Adrenal gland (tissue), 5 donors: ENCODE measurements at regions not wholly inside any gene's neighbourhood (a gene's known extent, or its start where the extent isn't known, plus 50 kb on each side); places are given as distances from the start of the nearest gene placed in this dataset.

Experiments used
- POLR2A ChIP-seq, 2 donors: fragments of 450-650 bp; IDR thresholded peaks; one replicate each; pipeline ENCODE4 v1.6.1; 2017; ENCODE audit warnings: antibody characterized with exemption in 2 of 2, mild to moderate bottlenecking in 2 of 2, moderate library complexity in 1 of 2
- TF ChIP-seq, protein P1 (sequence below), 6 experiments: fragments of 450-650 bp in 4 of 6; fragments of 200-600 bp in 2 of 6; sonication (generic) in 1 of 6; IDR thresholded peaks; 1 replicate in 5 of 6; 2 replicates in 1 of 6; pipeline versions ENCODE4 v1.5.1 to v1.8.0; 2016 to 2021; ENCODE audit warnings: antibody characterized with exemption in 6 of 6, mild to moderate bottlenecking in 2 of 6, moderate library complexity in 1 of 6
- donor health status: DM: no; HTN: no; CAD: no.

DNA sequence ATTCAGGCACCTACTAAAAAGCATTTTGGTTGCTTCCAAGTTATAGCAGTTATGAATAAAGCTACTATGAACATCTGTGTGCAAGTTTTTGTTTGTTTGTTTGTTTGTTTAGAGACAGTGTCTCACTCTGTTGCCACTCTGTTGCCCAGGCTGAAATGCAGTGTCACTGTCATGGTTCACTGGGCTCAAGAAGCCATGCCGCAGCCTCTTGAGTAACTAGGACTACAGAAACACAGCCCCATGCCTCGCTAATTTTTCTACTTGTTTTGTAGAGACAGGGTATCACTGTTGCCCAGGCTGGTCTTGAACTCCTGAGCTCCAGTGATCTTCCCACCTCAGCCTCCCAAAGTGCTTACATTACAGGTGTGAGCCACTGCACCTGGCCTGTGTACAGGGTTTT lies 795.9 kb downstream of the EPHA7 start:
- TF ChIP-seq POLR2A (IDR thresholded peaks at IDR 0.05) = no peak
- TF ChIP-seq, protein P1, sequence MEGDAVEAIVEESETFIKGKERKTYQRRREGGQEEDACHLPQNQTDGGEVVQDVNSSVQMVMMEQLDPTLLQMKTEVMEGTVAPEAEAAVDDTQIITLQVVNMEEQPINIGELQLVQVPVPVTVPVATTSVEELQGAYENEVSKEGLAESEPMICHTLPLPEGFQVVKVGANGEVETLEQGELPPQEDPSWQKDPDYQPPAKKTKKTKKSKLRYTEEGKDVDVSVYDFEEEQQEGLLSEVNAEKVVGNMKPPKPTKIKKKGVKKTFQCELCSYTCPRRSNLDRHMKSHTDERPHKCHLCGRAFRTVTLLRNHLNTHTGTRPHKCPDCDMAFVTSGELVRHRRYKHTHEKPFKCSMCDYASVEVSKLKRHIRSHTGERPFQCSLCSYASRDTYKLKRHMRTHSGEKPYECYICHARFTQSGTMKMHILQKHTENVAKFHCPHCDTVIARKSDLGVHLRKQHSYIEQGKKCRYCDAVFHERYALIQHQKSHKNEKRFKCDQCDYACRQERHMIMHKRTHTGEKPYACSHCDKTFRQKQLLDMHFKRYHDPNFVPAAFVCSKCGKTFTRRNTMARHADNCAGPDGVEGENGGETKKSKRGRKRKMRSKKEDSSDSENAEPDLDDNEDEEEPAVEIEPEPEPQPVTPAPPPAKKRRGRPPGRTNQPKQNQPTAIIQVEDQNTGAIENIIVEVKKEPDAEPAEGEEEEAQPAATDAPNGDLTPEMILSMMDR (IDR thresholded peaks at IDR 0.05) = no peak
